D721Med (cell line): ENCODE measurements at regions not wholly inside any gene's neighbourhood (a gene's known extent, or its start where the extent isn't known, plus 50 kb on each side); places are given as distances from the start of the nearest gene placed in this dataset.

ENCODE experiments used
- DNase-seq: peaks from one replicate; pipeline ENCODE4 v3.0.0; 2011; ENCODE audit warnings: low spot score; ENCODE audit not compliant: insufficient read length
- FAIRE-seq: peaks from 2 replicates; lab custom pipeline; 2011; peaks lifted over from hg19 to GRCh38; lab: Jason Lieb, UNC
- TF ChIP-seq, protein P1 (sequence below): IDR thresholded peaks from 2 replicates; pipeline ENCODE4 v1.5.1; 2012; ENCODE audit warnings: mild to moderate bottlenecking, control low read depth; ENCODE audit not compliant: insufficient read depth; ENCODE audit errors: missing control alignments

DNA sequence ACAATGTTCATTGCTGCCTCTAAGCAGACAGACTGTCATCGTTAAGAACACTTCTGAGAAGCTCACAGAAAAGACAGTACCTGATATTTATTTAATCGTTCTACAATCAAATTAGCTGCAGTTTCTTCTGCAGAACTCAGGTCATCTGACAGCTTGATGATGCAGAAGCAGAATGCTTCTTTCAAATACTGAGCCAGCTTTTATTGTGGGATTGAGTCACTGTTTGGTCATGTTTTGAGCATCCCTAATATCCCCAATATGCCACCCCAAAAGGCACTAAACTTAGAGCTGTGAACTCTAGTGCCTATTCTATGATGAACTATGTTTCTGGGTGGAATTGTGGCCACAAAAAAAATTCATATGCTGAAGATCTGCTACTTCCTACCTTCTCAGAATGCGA is 51.0 kb upstream of the NLGN4Y start:
- DNase-seq (no peak), FAIRE-seq (no peak)
- TF ChIP-seq, protein P1, sequence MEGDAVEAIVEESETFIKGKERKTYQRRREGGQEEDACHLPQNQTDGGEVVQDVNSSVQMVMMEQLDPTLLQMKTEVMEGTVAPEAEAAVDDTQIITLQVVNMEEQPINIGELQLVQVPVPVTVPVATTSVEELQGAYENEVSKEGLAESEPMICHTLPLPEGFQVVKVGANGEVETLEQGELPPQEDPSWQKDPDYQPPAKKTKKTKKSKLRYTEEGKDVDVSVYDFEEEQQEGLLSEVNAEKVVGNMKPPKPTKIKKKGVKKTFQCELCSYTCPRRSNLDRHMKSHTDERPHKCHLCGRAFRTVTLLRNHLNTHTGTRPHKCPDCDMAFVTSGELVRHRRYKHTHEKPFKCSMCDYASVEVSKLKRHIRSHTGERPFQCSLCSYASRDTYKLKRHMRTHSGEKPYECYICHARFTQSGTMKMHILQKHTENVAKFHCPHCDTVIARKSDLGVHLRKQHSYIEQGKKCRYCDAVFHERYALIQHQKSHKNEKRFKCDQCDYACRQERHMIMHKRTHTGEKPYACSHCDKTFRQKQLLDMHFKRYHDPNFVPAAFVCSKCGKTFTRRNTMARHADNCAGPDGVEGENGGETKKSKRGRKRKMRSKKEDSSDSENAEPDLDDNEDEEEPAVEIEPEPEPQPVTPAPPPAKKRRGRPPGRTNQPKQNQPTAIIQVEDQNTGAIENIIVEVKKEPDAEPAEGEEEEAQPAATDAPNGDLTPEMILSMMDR: no peak
